GM19035 (cell line): ENCODE measurements at regions not wholly inside any gene's neighbourhood (a gene's known extent, or its start where the extent isn't known, plus 50 kb on each side); places are given as distances from the start of the nearest gene placed in this dataset.
"Not testable (repeated sequence)": the region's sequence is repeated elsewhere in the genome, so short reads cannot be mapped to it uniquely, and the experiment has no call there.

Experiments
- ATAC-seq: cut with Tn5 transposase; IDR thresholded peaks from one replicate; pipeline ENCODE4 v1.9.1; 2021; ENCODE audit not compliant: unreplicated experiment

DNA sequence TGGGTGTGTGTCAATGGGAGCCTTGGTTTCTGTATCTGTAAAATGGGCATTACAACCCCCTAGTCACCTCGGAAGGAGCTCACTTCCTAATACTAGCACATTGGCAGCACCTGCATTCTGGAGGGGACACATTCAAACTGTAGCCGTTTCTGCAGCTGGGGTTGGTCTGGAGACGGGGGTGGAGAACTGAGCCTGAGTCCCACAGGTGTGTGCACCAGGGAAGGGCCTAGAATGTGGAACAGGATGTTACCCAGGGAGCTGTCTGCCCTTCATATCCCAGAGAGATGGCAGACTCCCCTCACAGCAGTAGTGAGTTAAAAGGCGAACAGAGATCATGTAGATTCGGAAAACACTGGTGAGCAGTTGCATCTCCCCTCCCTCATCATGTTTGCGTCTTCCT lies 272.8 kb upstream of the ZNF32 start:
- no peak for ATAC-seq

DNA sequence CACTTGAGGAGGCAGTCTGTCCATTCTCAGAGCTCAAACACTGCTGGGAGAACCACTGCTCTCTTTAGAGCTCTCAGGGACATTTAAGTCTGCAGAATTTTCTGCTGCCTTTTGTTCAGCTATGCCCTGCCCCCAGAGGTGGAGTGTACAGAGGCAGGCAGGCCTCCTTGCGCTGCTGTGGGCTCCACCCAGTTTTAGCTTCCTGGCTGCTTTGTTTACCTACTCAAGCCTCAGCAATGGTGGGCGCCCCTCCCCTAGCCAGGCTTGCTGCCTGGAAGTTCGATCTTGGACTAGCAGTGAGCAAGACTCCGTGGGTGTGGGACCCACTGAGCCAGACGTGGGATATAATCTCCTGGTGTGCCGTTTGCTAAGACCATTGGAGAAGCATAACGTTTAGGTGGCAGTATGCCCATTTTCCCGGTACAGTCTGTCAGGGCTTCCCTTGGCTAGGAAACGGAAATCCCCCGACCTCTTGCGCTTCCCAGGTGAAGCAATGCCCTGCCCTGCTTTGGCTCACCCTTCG lies 271.6 kb upstream of the ZNF32 start:
- ATAC-seq = not testable (repeated sequence)

- ATAC-seq = no peak
Observed at GRCh38 chr10:43913676-43914235, 265.1 kb upstream of the ZNF32 start.

DNA sequence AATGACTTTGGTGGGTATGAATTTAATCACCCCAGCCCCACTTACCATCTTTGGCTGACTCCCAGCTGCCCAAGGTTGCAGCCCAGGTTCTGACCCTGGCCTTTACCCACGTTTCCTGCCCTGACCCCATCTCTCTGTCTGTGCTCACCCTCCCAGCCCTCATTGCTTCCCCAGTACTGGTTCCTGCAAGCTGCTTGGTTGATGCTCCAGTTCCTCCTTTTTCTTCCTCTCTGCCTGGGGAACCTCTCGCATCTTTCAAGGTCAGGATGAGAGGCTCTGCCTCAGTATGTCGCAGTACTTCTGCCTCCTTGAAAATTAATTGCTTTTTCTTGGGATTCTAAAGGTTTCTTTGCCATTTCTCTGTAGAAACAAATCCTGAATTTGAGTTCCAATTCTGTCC lies 263.8 kb upstream of the ZNF32 start:
- no peak for ATAC-seq

DNA sequence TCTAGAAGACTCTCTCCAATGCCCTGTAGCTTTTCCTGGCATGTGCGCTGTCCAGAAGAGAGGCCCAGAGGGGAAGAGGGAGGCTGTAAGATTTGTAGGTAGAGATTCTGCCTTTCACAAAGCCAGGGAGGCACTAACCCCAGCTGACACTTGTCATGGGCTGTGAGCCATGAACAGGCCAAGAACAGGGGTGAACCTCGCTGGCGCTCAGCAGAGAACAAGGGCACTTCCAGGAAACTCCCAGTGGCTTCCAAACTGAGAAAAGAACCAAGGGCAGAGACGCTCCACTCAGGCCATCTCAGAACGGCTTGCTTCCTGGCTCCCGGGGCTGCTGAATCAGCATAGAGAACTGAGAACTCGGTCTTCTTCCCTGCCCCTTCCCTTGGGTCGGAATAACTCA lies 257.8 kb upstream of the ZNF32 start:
- no peak for ATAC-seq

- ATAC-seq = no peak
Observed at GRCh38 chr10:43905512-43906236, 257.0 kb upstream of the ZNF32 start.

DNA sequence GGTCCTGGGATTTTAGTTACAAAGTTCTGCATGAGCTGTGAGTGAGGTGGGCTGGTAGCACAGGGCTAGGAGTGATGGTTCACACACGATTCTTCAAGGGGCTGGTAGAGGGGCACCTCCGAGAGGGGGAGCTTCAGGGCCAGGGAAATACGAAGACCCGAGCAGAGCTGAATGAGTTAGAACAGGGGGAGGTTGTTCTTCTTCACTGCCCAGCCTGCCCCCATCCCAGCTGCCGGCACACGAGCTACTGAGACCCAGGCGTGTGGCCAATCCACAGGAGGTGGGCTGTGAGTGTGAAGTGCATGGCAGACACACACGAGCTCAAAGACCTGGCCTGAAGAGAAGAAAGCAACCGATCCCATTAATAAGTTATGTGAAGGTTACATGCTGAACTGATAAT lies 256.2 kb upstream of the ZNF32 start:
- no peak for ATAC-seq

- no peak for ATAC-seq
Observed at GRCh38 chr10:43904301-43904700, 255.6 kb upstream of the ZNF32 start.

- ATAC-seq = no peak
Observed at GRCh38 chr10:43903451-43903850, 254.8 kb upstream of the ZNF32 start.

- ATAC-seq = no peak
Observed at GRCh38 chr10:43902842-43903241, 254.2 kb upstream of the ZNF32 start.

DNA sequence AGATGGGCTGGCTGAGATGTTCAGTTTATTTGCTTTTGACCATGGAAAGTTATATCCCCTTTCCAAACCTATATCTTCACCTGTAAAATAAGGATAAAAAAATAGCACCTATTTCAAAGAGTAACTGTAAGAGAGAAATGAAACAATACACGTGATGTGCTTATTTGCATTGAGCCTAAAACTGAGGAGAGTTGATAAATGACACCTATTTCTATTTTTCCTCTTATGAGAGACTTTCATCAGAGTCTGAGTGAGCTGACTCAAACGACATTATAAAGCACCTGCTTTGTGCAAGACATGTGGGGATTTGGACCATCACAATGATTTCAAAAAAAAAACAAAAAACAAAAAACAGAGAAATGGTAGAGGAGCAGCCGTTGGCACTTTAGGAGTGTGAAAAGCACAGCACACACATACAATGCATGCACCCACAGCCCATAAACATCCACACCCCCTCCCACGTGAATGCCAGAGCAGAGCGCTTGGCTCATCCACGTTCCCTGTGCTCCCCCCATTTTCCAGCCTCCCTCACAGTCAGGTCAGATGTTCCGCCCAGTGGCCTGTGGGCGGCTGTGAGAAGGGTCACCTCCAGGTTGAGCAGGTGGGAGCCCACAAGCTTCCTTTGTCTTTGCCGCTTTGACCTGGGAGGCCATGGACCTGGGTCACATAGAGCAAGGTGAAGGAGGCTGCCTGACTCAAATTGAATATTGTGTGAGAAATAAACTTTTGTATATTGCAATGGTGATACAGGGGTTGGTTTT lies 253.2 kb upstream of the ZNF32 start:
- ATAC-seq = no peak

- no peak for ATAC-seq
Observed at GRCh38 chr10:43901302-43901701, 252.6 kb upstream of the ZNF32 start.

DNA sequence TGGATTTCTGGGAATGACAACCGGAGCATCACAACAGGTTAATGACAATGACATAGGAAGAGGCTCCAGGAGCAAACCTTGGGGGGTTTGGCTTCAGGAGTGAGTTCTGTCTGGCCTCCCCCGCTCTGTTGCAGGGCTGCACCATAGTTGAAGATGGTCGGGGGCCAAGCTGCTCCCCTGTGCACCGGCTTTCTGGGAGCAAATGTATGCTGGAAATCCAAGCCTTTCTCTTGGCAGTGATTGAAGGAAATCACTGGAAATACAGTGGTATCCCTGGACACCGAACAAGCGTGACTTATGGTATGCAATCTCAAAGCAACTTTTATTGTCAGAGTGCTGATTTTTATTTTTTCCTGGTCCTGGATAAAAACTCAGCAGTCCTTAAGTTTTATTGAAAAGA lies 251.9 kb upstream of the ZNF32 start:
- ATAC-seq = no peak

DNA sequence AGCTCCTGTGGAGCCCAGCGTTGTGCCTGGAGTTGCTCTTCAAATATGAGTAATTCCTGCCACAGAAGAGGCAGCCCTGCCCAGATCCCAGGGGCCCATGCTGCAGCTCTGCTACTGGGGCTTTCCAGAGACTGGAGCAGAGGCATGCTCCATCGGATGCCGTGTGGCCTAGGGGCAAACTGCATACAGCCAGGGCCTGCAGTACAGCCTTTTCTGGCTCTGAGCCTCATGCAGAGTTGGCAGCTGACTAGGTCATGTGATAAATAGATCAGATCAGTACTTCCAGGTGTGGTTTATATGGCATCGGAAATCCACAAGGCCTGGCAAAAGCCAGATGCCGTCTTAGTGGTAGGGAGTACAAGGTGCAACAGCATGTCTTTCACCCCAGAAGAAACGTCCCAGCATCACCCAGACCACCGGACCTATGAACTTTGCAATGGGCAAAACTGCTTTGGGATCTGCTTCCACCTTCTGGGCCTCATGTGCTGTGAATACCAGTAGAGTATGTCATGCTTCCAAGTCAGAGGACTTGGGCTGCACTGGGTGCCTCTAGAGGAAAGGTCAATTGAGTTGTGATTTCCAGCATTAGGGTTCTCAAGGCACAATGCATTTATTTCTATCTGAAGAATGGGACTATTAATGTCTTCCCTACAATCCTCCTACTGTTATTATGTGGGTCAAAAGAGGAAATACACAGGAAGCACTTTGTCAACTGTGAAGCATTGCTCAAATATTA lies 250.7 kb upstream of the ZNF32 start:
- ATAC-seq = no peak

DNA sequence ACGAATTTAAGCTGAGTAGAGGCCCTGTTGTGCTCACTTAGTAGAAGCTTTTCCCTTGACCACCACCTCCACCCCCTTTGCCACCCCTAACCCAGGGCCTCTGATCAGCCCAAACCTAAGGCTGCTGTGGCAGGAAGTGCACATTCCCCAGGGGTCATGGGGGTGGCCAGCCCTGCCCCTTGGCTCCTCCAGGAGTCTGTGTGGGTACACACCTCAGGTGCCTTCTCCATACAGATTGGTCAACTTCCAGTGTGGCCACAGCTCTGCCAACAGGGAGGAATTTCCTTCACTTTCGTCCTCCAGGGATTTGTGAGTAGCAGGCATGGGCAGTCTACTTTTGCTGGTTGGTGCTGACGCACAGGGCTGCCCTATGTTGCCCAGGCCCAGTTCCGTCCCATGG lies 249.9 kb upstream of the ZNF32 start:
- ATAC-seq = no peak

GRCh38 chr10:43897765-43898419 lies 249.2 kb upstream of the ZNF32 start:
- ATAC-seq = no peak

GRCh38 chr10:43892062-43892770 lies 243.5 kb upstream of the ZNF32 start:
- no peak for ATAC-seq

GRCh38 chr10:43891241-43891640 lies 242.6 kb upstream of the ZNF32 start:
- ATAC-seq = no peak

GRCh38 chr10:43890124-43890523 lies 241.4 kb upstream of the ZNF32 start:
- no peak for ATAC-seq

GRCh38 chr10:43888586-43888985 lies 239.9 kb upstream of the ZNF32 start:
- no peak for ATAC-seq
